HCT116 (cell line): ENCODE measurements at regions not wholly inside any gene's neighbourhood (a gene's known extent, or its start where the extent isn't known, plus 50 kb on each side); places are given as distances from the start of the nearest gene placed in this dataset.

ENCODE experiments used
- ATAC-seq: fragments of 200-7000 bp; cut with Tn5 transposase; 2 replicates; pipeline ENCODE4 v1.9.1; 2020; ENCODE audit warnings: mild to moderate bottlenecking, moderate library complexity
- BruUV-seq: library from RNA; stranded (reverse); fragments of 400-500 nt; replicated peaks from 2 replicates; lab custom pipeline; 2021; lab: Mats Ljungman, UMichigan
- CTCF ChIA-PET: fragments of 300-600 bp; sonication (Branson Sonifier 250); formaldehyde crosslinking; loops from one replicate; lab custom pipeline; 2021; ENCODE audit warnings: antibody characterized with exemption; lab: Charles Lee
- POLR2A ChIA-PET: fragments of 300-600, 350-600 bp; sonication (Branson Sonifier 250); formaldehyde crosslinking; loops from one replicate; lab custom pipeline; 2021; ENCODE audit warnings: antibody characterized with exemption; lab: Charles Lee
- RAD21 ChIA-PET, 2 experiments: fragments of 300-600 bp; sonication (Branson Sonifier 250); formaldehyde crosslinking; loops; one replicate each; lab custom pipeline; 2023; ENCODE audit warnings: low total read pairs in 2 of 2; ENCODE audit not compliant: uncharacterized antibody in 2 of 2, unreplicated experiment in 2 of 2, low non-redundant PET in 1 of 2; lab: Charles Lee
- DNase-seq: peaks from one replicate; pipeline ENCODE4 v3.0.0-alpha.2; 2010; ENCODE audit warnings: low read depth, low spot score
- H2AFZ ChIP-seq: fragments of 200-600 bp; shearing (Covaris generic), sonication (generic); 2 replicates; pipeline ENCODE4 v1.6.1; 2017; ENCODE audit warnings: low read depth, mixed run types, mixed read lengths, antibody characterized with exemption, low read length; ENCODE audit not compliant: poor library complexity, severe bottlenecking
- H3K27ac ChIP-seq: 2 replicates; pipeline ENCODE4 v1.5.1; 2012; ENCODE audit warnings: low read depth, low read length
- H3K27me3 ChIP-seq: fragments of 200-600 bp; sonication (generic); 2 replicates; pipeline ENCODE4 v1.6.1; 2016; ENCODE audit warnings: mixed run types, low read length, mixed read lengths; ENCODE audit not compliant: insufficient read depth
- H3K36me3 ChIP-seq, 2 experiments: fragments of 200-500 bp in 1 of 2; fragments of 200-600 bp in 1 of 2; sonication (Bioruptor generic) in 1 of 2; sonication (generic) in 1 of 2; 2 replicates each; pipeline versions ENCODE4 v1.5.1 to v1.6.1; 2014 to 2016; ENCODE audit warnings: low read length in 2 of 2, inconsistent platforms in 1 of 2, mixed read lengths in 1 of 2, mixed run types in 1 of 2; ENCODE audit not compliant: insufficient read depth in 2 of 2, control insufficient read depth in 1 of 2
- H3K4me1 ChIP-seq, 2 experiments: fragments of 200-600 bp in 1 of 2; sonication (generic) in 1 of 2; 2 replicates each; pipeline versions ENCODE4 v1.5.1 to v1.6.1; 2012 to 2017; ENCODE audit warnings: low read length in 2 of 2, inconsistent platforms in 1 of 2, mild to moderate bottlenecking in 1 of 2, mixed read lengths in 1 of 2, mixed run types in 1 of 2, moderate library complexity in 1 of 2; ENCODE audit not compliant: insufficient read depth in 2 of 2, control insufficient read depth in 1 of 2
- H3K4me2 ChIP-seq: fragments of 200-600 bp; sonication (generic); 2 replicates; pipeline ENCODE4 v1.6.1; 2017; ENCODE audit warnings: mixed run types, low read length, mixed read lengths
- H3K4me3 ChIP-seq, 2 experiments: fragments of 200-600 bp in 1 of 2; sonication (generic) in 1 of 2; replicated peaks in 1 of 2; 2 replicates each; pipeline ENCODE4 v1.5.1; 2011 to 2016; ENCODE audit warnings: low read length in 2 of 2, control low read depth in 1 of 2, low read depth in 1 of 2, mild to moderate bottlenecking in 1 of 2, mixed read lengths in 1 of 2, mixed run types in 1 of 2
- H3K79me2 ChIP-seq: fragments of 200-600 bp; sonication (generic); 2 replicates; pipeline ENCODE4 v1.6.1; 2017; ENCODE audit warnings: mild to moderate bottlenecking, mixed run types, low read length, moderate library complexity, mixed read lengths; ENCODE audit not compliant: insufficient read depth
- H3K9ac ChIP-seq: fragments of 200-600 bp; sonication (generic); 2 replicates; pipeline ENCODE4 v1.6.1; 2016; ENCODE audit warnings: low read length, mixed read lengths
- H3K9me2 ChIP-seq: fragments of 200-600 bp; sonication (generic), shearing (Covaris generic); 2 replicates; pipeline ENCODE4 v1.6.1; 2017; ENCODE audit warnings: mixed run types, mild to moderate bottlenecking, moderate library complexity; ENCODE audit not compliant: insufficient read depth
- H3K9me3 ChIP-seq, 2 experiments: fragments of 200-500 bp in 1 of 2; fragments of 200-600 bp in 1 of 2; sonication (Bioruptor generic) in 1 of 2; sonication (generic) in 1 of 2; 2 replicates each; pipeline ENCODE4 v1.6.1; 2014 to 2017; ENCODE audit warnings: low read length in 2 of 2, mixed read lengths in 2 of 2, inconsistent platforms in 1 of 2, low read depth in 1 of 2, mild to moderate bottlenecking in 1 of 2, mixed run types in 1 of 2, moderate library complexity in 1 of 2; ENCODE audit not compliant: control insufficient read depth in 1 of 2, insufficient read depth in 1 of 2
- H4K20me1 ChIP-seq: fragments of 200-600 bp; sonication (generic), shearing (Covaris generic); 2 replicates; pipeline ENCODE4 v1.6.1; 2017; ENCODE audit warnings: mixed run types, mild to moderate bottlenecking, moderate library complexity; ENCODE audit not compliant: insufficient read depth
- CEBPB ChIP-seq: IDR thresholded peaks from 2 replicates; pipeline ENCODE4 v1.6.1; 2012; ENCODE audit warnings: low read depth
- EZH2phosphoT487 ChIP-seq: fragments of 200-600 bp; IDR thresholded peaks from 2 replicates; pipeline ENCODE4 v1.6.1; 2018; ENCODE audit warnings: antibody characterized with exemption, borderline replicate concordance
- FOSL1 ChIP-seq: IDR thresholded peaks from 2 replicates; pipeline ENCODE4 v1.6.1; 2012; ENCODE audit warnings: low read depth
- MAX ChIP-seq: IDR thresholded peaks from 2 replicates; pipeline ENCODE4 v1.6.1; 2012
- RAD21 ChIP-seq: IDR thresholded peaks from 2 replicates; pipeline ENCODE4 v1.6.1; 2012; ENCODE audit warnings: low read depth, mild to moderate bottlenecking
- SP1 ChIP-seq: IDR thresholded peaks from 2 replicates; pipeline ENCODE4 v1.6.1; 2012; ENCODE audit warnings: low read depth
- TCF7L2 ChIP-seq: IDR thresholded peaks from 2 replicates; pipeline ENCODE4 v1.7.0; 2011; ENCODE audit warnings: borderline replicate concordance, inconsistent platforms; ENCODE audit not compliant: insufficient read depth, insufficient read length; ENCODE audit errors: extremely low read depth
- YY1 ChIP-seq: IDR thresholded peaks from 2 replicates; pipeline ENCODE4 v1.6.1; 2011; ENCODE audit warnings: low read length, low read depth, moderate library complexity, mild to moderate bottlenecking; ENCODE audit not compliant: insufficient replicate concordance; ENCODE audit errors: extremely low read depth
- ZNF274 ChIP-seq: fragments of 200-500 bp; sonication (Bioruptor generic); IDR thresholded peaks from 2 replicates; pipeline ENCODE4 v1.6.1; 2014; ENCODE audit warnings: mild to moderate bottlenecking, low read depth, low read length, inconsistent platforms
- intact Hi-C: fragments of 100-400 bp; cut with micrococcal nuclease; formaldehyde crosslinking; loops from 2 replicates; pipeline ENCODE4 v1.10.0; 2022
- TF ChIP-seq, protein P1 (sequence below), 3 experiments: fragments of 200-600 bp in 1 of 3; sonication (generic) in 1 of 3; IDR thresholded peaks in 2 of 3; conservative IDR thresholded peaks in 1 of 3; 2 replicates each; pipeline ENCODE4 v1.5.1; 2012 to 2017; ENCODE audit warnings: low read depth in 2 of 3, low read length in 2 of 3, antibody characterized with exemption in 1 of 3, borderline replicate concordance in 1 of 3, control low read depth in 1 of 3, mild to moderate bottlenecking in 1 of 3, mixed read lengths in 1 of 3, mixed run types in 1 of 3, moderate library complexity in 1 of 3; ENCODE audit not compliant: insufficient read depth in 1 of 3
- TF ChIP-seq, protein P2 (sequence below): IDR thresholded peaks from 2 replicates; pipeline ENCODE4 v1.6.1; 2012; ENCODE audit warnings: low read depth

- RAD21 ChIA-PET: no interaction called here
- no peaks in the 10 kb centered on the region for H3K4me1 ChIP-seq
- no peaks in the 10 kb centered on the region for H3K9me2 ChIP-seq
- no peaks in the 10 kb centered on the region for H3K27me3 ChIP-seq
- no peak overlapping the region for H3K4me3 ChIP-seq
- H3K79me2 ChIP-seq: no peaks in the 10 kb centered on the region
- no TSS peak for BruUV-seq
- no peak for TF ChIP-seq YY1
- no peak for TF ChIP-seq TCF7L2
- TF ChIP-seq MAX: no peak
- TF ChIP-seq ZNF274: no peak
- TF ChIP-seq, protein P1, sequence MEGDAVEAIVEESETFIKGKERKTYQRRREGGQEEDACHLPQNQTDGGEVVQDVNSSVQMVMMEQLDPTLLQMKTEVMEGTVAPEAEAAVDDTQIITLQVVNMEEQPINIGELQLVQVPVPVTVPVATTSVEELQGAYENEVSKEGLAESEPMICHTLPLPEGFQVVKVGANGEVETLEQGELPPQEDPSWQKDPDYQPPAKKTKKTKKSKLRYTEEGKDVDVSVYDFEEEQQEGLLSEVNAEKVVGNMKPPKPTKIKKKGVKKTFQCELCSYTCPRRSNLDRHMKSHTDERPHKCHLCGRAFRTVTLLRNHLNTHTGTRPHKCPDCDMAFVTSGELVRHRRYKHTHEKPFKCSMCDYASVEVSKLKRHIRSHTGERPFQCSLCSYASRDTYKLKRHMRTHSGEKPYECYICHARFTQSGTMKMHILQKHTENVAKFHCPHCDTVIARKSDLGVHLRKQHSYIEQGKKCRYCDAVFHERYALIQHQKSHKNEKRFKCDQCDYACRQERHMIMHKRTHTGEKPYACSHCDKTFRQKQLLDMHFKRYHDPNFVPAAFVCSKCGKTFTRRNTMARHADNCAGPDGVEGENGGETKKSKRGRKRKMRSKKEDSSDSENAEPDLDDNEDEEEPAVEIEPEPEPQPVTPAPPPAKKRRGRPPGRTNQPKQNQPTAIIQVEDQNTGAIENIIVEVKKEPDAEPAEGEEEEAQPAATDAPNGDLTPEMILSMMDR (IDR thresholded peaks at IDR 0.05 in 2 of 3, conservative IDR thresholded peaks at IDR 0.05 in 1 of 3; ENCODE audit: borderline replicate concordance in 1 of 3, insufficient read depth in 1 of 3, low read depth in 2 of 3, low read length in 2 of 3): no peak
- no peaks in the 10 kb centered on the region for H3K9me3 ChIP-seq
- H2AFZ ChIP-seq: no peak overlapping the region
- CTCF ChIA-PET: no interaction called here
- H3K36me3 ChIP-seq: no peaks in the 10 kb centered on the region
- H4K20me1 ChIP-seq: no peaks in the 10 kb centered on the region
- H3K27ac ChIP-seq: no peak overlapping the region
- no peak for ATAC-seq
- intact Hi-C loops: no loop called here
- POLR2A ChIA-PET: no interaction called here
- H3K4me2 ChIP-seq: no peak overlapping the region
- H3K9ac ChIP-seq: no peak overlapping the region
- no peak for DNase-seq
Observed at GRCh38 chr14:66396164-66396563, 90.0 kb upstream of the CCDC196 start.

DNA sequence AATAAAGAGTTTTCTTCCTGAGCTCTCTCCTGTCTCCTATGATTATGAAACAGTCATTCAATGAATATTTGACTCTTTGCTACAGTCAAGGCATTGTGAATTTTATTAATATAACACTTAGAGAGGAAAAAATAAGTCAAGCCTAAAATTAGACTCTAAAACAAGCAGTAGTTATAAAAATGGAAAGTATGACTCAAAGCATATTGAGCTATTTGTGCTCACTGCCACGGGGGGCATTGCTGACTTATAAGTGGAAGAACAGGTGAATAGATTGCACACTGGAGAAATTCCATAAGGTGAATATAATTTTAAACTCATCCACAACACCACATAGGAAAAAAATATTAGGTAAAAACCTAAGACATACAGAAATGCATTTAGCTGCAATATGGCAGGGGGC, 87.7 kb upstream of the CCDC196 start:
- H3K4me2 ChIP-seq: no peak overlapping the region
- H2AFZ ChIP-seq: no peak overlapping the region
- H3K4me1 ChIP-seq: no peaks in the 10 kb centered on the region
- TF ChIP-seq TCF7L2 (no peak), FOSL1 (no peak), CEBPB (no peak), ZNF274 (no peak), EZH2phosphoT487 (no peak), YY1 (no peak), RAD21 (0 out of 2 replicates have a peak, but pooled peaks have one; percentile 5), SP1 (no peak)
- TF ChIP-seq, protein P2, sequence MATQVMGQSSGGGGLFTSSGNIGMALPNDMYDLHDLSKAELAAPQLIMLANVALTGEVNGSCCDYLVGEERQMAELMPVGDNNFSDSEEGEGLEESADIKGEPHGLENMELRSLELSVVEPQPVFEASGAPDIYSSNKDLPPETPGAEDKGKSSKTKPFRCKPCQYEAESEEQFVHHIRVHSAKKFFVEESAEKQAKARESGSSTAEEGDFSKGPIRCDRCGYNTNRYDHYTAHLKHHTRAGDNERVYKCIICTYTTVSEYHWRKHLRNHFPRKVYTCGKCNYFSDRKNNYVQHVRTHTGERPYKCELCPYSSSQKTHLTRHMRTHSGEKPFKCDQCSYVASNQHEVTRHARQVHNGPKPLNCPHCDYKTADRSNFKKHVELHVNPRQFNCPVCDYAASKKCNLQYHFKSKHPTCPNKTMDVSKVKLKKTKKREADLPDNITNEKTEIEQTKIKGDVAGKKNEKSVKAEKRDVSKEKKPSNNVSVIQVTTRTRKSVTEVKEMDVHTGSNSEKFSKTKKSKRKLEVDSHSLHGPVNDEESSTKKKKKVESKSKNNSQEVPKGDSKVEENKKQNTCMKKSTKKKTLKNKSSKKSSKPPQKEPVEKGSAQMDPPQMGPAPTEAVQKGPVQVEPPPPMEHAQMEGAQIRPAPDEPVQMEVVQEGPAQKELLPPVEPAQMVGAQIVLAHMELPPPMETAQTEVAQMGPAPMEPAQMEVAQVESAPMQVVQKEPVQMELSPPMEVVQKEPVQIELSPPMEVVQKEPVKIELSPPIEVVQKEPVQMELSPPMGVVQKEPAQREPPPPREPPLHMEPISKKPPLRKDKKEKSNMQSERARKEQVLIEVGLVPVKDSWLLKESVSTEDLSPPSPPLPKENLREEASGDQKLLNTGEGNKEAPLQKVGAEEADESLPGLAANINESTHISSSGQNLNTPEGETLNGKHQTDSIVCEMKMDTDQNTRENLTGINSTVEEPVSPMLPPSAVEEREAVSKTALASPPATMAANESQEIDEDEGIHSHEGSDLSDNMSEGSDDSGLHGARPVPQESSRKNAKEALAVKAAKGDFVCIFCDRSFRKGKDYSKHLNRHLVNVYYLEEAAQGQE: no peak
- ATAC-seq (no peak), DNase-seq (no peak)
- H4K20me1 ChIP-seq: no peaks in the 10 kb centered on the region
- POLR2A ChIA-PET: no interaction called here
- intact Hi-C loops: no loop called here
- no peak overlapping the region for H3K4me3 ChIP-seq
- H3K27me3 ChIP-seq: no peaks in the 10 kb centered on the region
- no TSS peak for BruUV-seq
- CTCF ChIA-PET: interaction anchor here (1.1 kb wide), 1 partner anchor 109 kb away, joined by 3 read pairs; the partner anchor contains the start of gene GPHN
- no peaks in the 10 kb centered on the region for H3K36me3 ChIP-seq
- no peak overlapping the region for H3K9ac ChIP-seq
- H3K27ac ChIP-seq: no peak overlapping the region
- no peaks in the 10 kb centered on the region for H3K9me3 ChIP-seq
- RAD21 ChIA-PET: no interaction called here
- no peaks in the 10 kb centered on the region for H3K9me2 ChIP-seq
- no peaks in the 10 kb centered on the region for H3K79me2 ChIP-seq
